Ovary (tissue), 7 donors: ENCODE measurements at regions not wholly inside any gene's neighbourhood (a gene's known extent, or its start where the extent isn't known, plus 50 kb on each side); places are given as distances from the start of the nearest gene placed in this dataset.

Experiments used
- DNase-seq, 5 donors: peaks; one replicate each; pipeline ENCODE4 v3.0.0-alpha.2; 2019 to 2020
- H3K27ac ChIP-seq, 2 donors: fragments of 200-600 bp; one replicate each; pipeline versions ENCODE4 v1.5.1 to v1.8.0; 2019 to 2022
- H3K27me3 ChIP-seq: fragments of 200-600 bp; one replicate; pipeline ENCODE4 v1.8.0; 2022
- H3K36me3 ChIP-seq: fragments of 200-600 bp; sonication (generic); one replicate; pipeline ENCODE4 v1.5.1; 2019
- H3K4me1 ChIP-seq: one replicate; pipeline ENCODE4 v1.8.1; 2013; ENCODE audit warnings: mild to moderate bottlenecking, moderate library complexity; ENCODE audit not compliant: insufficient read depth
- H3K4me3 ChIP-seq: fragments of 200-600 bp; sonication (generic); one replicate; pipeline ENCODE4 v1.5.1; 2017
- H3K9me3 ChIP-seq, 2 donors: fragments of 200-600 bp in 1 of 2; sonication (generic) in 1 of 2; one replicate each; pipeline versions ENCODE4 v1.5.1 to v1.8.1; 2013 to 2019; ENCODE audit warnings: mild to moderate bottlenecking in 1 of 2, moderate library complexity in 1 of 2
- CTCF ChIP-seq, 3 donors: fragments of 450-650 bp in 2 of 3; fragments of 200-600 bp in 1 of 3; IDR thresholded peaks; one replicate each; pipeline versions ENCODE4 v1.5.1 to v1.8.0; 2016 to 2022; ENCODE audit warnings: antibody characterized with exemption in 3 of 3, mild to moderate bottlenecking in 1 of 3
- EP300 ChIP-seq: sonication (generic); formaldehyde crosslinking; IDR thresholded peaks from one replicate; pipeline ENCODE4 v1.6.1; 2017; ENCODE audit warnings: antibody characterized with exemption
- POLR2A ChIP-seq: fragments of 450-650 bp; IDR thresholded peaks from one replicate; pipeline ENCODE4 v1.6.1; 2017; ENCODE audit warnings: antibody characterized with exemption, mild to moderate bottlenecking, moderate library complexity
- WGBS, 3 donors: extraction: QIAGEN DNeasy Blood & Tissue Kit in 1 of 3; methylation state at CpG; one replicate each; pipeline versions ENCODE4 v1.1.5 to v1.1.7; 2013 to 2017; 5-methylcytosine and 5-hydroxymethylcytosine counted together
- intact Hi-C, 4 donors: fragments of 100-400 bp; cut with DNase I; formaldehyde crosslinking; loops; one replicate each; pipeline versions ENCODE4 v1.11.0 to v1.15.1; 2022 to 2023
- donor health status: DM: no; HTN: no; CAD: no; lungs with moderate emphysema.
- donor health status: DM: no; HTN: no; CAD: no.
- donor health status: Bipolar disorder and iron deficiency.
- donor health status: DM: no; HTN: no; CAD: no.
- donor health status: DM: yes; HTN: yes; CAD: no.

- intact Hi-C loops = loop anchor here in 1 of 4 donors (5.0 kb wide), 1 partner anchor 37 kb away; no protein-coding TSS in a partner anchor
Measured at GRCh38 chr2:30084915-30085314, 61.9 kb upstream of the YPEL5 start.

GRCh38 chr2:30089171-30089570 lies 57.6 kb upstream of the YPEL5 start:
- DNase-seq = no peak
- Histone ChIP-seq H3K27me3 (no peaks in the 10 kb centered on the region), H3K27ac (no peak overlapping the region), H3K4me3 (no peak overlapping the region), H3K9me3 (no peaks in the 10 kb centered on the region), H3K4me1 (no peaks in the 10 kb centered on the region), H3K36me3 (no peaks in the 10 kb centered on the region)
- TF ChIP-seq CTCF (IDR thresholded peaks at IDR 0.05) = no peak
- no peak for TF ChIP-seq EP300
- TF ChIP-seq POLR2A = no peak
- intact Hi-C loops = loop anchor here in 1 of 4 donors (5.0 kb wide), 1 partner anchor 33 kb away; no protein-coding TSS in a partner anchor

More at GRCh38 chr2:30084915-30085314, 61.9 kb upstream of the YPEL5 start:
- no peak overlapping the region for H3K27ac ChIP-seq
- no peaks in the 10 kb centered on the region for H3K27me3 ChIP-seq
- no peaks in the 10 kb centered on the region for H3K36me3 ChIP-seq
- H3K4me3 ChIP-seq = no peak overlapping the region
- TF ChIP-seq EP300 = no peak
- no peak for TF ChIP-seq CTCF (IDR thresholded peaks at IDR 0.05)
- TF ChIP-seq POLR2A = no peak
- no peak for DNase-seq
- WGBS, 3 donors = 53 to 64% (median 63%) methylated on average over 4 of the region's 4 CpGs
- no peaks in the 10 kb centered on the region for H3K4me1 ChIP-seq
- H3K9me3 ChIP-seq = no peaks in the 10 kb centered on the region

GRCh38 chr2:30095402-30095801 lies 51.4 kb upstream of the YPEL5 start:
- WGBS, 3 donors = 77 to 81% (median 79%) methylated on average over 7 of the region's 7 CpGs

GRCh38 chr2:30096451-30096850 lies 50.4 kb upstream of the YPEL5 start:
- H3K4me3 ChIP-seq = no peak overlapping the region
- 44 to 57% (median 50%) methylated on average over 4 of the region's 4 CpGs for WGBS, 3 donors
- H3K27ac ChIP-seq = no peak overlapping the region
- intact Hi-C loops = no loop called here
- H3K27me3 ChIP-seq = no peaks in the 10 kb centered on the region
- no peak for DNase-seq
- no peak for TF ChIP-seq CTCF (IDR thresholded peaks at IDR 0.05)
- TF ChIP-seq POLR2A = no peak
- no peak for TF ChIP-seq EP300
- no peaks in the 10 kb centered on the region for H3K9me3 ChIP-seq
- no peaks in the 10 kb centered on the region for H3K36me3 ChIP-seq
- no peaks in the 10 kb centered on the region for H3K4me1 ChIP-seq

More at GRCh38 chr2:30095402-30095801, 51.4 kb upstream of the YPEL5 start:
- no peaks in the 10 kb centered on the region for H3K36me3 ChIP-seq
- DNase-seq = no peak
- no peak overlapping the region for H3K4me3 ChIP-seq
- intact Hi-C loops = no loop called here
- TF ChIP-seq POLR2A (no peak), EP300 (no peak), CTCF (IDR thresholded peaks at IDR 0.05) (no peak)
- H3K4me1 ChIP-seq = no peaks in the 10 kb centered on the region
- no peaks in the 10 kb centered on the region for H3K27me3 ChIP-seq
- no peaks in the 10 kb centered on the region for H3K9me3 ChIP-seq
- no peak overlapping the region for H3K27ac ChIP-seq
